Posterior cingulate gyrus (tissue), 11 donors: ENCODE measurements at regions not wholly inside any gene's neighbourhood (a gene's known extent, or its start where the extent isn't known, plus 50 kb on each side); places are given as distances from the start of the nearest gene placed in this dataset.
"Not testable (repeated sequence)": the region's sequence is repeated elsewhere in the genome, so short reads cannot be mapped to it uniquely, and the experiment has no call there.

Experiments
- DNase-seq, 10 donors: peaks; one replicate each; pipeline versions ENCODE4 v3.0.0 to v3.0.0-alpha.2; 2020 to 2021; ENCODE audit warnings: mixed read lengths in 3 of 10
- intact Hi-C: fragments of 100-400 bp; cut with DNase I; formaldehyde crosslinking; loops from one replicate; pipeline ENCODE4 v1.15.1; 2023

- intact Hi-C loops = no loop called here
- no peak for DNase-seq
These were observed 135.5 kb upstream of the FANCL start for GRCh38 chr2:58376592-58376991.

GRCh38 chr2:58369594-58369993 lies 128.5 kb upstream of the FANCL start:
- intact Hi-C loops = no loop called here

GRCh38 chr2:58364098-58364497 lies 123.0 kb upstream of the FANCL start:
- intact Hi-C loops = no loop called here
- no peak for DNase-seq

More at GRCh38 chr2:58369594-58369993, 128.5 kb upstream of the FANCL start:
- DNase-seq = no peak

- DNase-seq = no peak
- intact Hi-C loops = no loop called here
These were observed 116.9 kb upstream of the FANCL start for GRCh38 chr2:58358026-58358425.

GRCh38 chr2:58357521-58357920 lies 116.4 kb upstream of the FANCL start:
- DNase-seq = no peak
- intact Hi-C loops = no loop called here

GRCh38 chr2:58354230-58354629 lies 113.1 kb upstream of the FANCL start:
- no peak for DNase-seq
- intact Hi-C loops = no loop called here

DNA sequence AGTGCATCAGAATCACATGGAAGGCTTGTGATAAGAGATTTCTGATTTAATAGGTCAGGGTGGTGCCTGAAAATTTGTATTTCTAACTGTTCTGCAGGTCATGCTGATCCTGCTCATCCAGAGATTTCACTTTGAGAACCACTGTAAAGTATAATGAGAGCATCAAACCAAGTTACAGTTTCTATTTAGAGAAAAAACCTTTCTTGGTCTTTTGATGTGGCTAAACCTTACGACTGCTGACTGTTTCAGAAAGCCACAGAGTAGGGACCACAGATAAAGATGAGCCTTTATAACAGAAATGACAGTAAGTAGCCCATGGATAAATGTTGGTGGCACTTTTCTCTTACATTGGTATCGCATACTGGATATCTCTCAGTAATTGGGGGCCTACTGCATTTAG lies 109.4 kb upstream of the FANCL start:
- intact Hi-C loops = no loop called here

GRCh38 chr2:58347810-58348209 lies 106.7 kb upstream of the FANCL start:
- DNase-seq = no peak

More for the DNA sequence above, 109.4 kb upstream of the FANCL start:
- no peak for DNase-seq

GRCh38 chr2:58341047-58341446 lies 99.9 kb upstream of the FANCL start:
- intact Hi-C loops = no loop called here
- peak in 1 of 10 donors; percentile 54 for DNase-seq

More at GRCh38 chr2:58347810-58348209, 106.7 kb upstream of the FANCL start:
- intact Hi-C loops = no loop called here

DNA sequence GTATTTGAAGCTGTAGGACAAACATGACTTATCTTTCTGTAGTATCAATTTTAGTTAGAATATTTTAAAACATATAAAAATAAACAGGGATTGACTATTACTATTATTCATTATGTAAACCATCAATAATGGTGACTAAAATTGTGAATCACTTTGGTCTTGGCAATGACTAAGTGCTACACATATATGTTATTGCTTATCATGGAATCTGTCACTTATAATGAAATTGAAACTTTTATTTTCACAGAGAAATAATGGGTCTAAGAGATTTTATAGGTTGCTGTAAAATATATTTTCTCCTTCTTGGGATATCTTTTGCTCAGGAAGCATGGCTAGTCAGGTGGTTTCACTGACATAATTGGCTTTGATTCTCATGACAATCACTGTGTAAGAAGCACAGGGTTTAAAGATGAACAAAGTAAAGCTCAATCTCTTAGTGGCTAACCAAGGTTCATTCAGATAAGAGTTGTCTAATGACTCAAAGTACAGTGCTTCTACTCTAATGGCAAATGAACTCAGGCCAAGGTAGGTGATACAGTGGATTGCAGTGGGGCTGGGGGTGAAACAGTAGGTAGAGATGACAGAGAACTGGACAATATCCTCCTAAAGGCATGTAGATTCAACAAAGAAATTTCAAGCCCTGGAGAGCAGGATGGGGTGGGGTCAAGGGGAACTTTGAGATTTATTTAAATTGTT lies 98.6 kb upstream of the FANCL start:
- DNase-seq = no peak
- intact Hi-C loops = no loop called here

GRCh38 chr2:58336416-58336815 lies 95.3 kb upstream of the FANCL start:
- DNase-seq = no peak
- intact Hi-C loops = no loop called here

GRCh38 chr2:58334414-58334813 lies 93.3 kb upstream of the FANCL start:
- intact Hi-C loops = no loop called here
- no peak for DNase-seq

DNA sequence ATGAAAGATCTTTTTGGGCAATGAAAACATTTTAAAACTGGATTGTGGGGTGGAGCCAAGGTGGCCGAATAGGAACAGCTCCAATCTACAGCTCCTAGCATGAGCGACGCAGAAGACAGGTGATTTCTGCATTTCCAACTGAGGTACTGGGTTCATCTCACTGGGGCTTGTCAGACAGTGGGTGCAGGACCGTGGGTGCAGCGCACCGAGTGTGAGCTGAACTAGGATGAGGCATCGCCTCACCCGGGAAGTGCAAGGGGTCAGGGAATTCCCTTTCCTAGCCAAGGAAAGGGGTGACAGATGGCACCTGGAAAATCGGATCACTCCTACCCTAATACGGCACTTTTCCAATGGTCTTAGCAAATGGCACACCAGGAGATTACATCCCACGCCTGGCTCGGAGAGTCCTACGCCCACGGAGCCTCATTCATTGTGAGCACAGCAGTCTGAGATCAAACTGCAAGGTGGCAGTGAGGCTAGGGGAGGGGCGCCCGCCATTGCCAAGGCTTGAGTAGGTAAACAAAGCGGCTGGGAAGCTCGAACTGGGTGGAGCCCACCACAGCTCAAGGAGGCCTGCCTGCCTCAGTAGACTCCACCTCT lies 84.3 kb upstream of the FANCL start:
- DNase-seq = peak in 2 of 10 donors; percentile 51
- intact Hi-C loops = not testable (repeated sequence)

DNA sequence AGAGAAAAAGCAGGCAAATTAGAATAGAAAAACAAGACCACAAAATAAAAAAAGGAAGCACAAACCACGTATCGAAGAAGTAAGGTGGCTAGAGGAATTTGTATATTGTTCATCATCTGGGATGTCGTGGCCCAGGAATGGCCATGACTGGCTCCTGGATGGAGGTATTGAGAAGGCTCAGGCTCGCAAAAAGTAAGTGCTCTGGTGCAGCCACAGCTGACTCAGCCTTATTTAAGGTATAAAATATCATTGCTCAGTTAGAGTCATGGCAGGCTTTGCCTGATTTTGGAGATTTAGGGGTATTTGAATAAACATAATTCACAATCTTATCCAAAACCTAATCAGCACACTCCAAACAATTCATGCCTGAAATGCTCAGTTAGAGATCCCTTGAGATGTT lies 78.4 kb upstream of the FANCL start:
- DNase-seq = no peak
- intact Hi-C loops = no loop called here

DNA sequence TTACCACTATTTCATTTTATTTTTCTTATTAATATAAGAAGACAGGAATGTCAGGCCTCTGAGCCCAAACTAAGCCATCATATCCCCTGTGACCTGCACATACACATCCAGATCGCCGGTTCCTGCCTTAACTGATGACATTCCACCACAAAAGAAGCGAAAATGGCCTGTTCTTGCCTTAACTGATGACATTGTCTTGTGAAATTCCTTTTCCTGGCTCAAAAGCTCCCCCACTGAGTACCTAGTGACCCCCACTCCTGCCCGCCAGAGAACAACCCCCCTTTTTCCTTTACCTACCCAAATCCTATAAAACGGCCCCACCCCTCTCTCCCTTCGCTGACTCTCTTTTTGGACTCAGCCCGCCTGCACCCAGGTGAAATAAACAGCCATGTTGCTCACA lies 77.8 kb upstream of the FANCL start:
- DNase-seq, intact Hi-C loops: not testable (repeated sequence)

DNA sequence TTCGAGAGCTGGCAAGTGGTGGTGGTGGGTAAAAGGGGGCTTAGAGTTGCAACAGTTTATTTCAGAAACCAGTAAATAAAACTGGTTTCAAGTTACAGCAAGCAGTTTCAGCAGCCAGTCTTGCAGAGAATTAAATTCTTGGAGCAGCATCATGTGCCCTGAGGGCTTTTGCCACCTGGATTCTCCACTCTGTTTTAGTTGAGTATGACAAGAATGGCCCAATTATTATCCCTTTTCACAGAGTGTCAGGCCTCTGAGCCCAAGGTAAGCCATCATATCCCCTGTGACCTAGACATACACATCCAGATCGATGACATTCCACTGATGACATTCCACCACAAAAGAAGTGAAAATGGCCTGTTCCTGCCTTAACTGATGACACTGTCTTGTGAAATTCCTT lies 72.8 kb upstream of the FANCL start:
- intact Hi-C loops = no loop called here
- DNase-seq = no peak

DNA sequence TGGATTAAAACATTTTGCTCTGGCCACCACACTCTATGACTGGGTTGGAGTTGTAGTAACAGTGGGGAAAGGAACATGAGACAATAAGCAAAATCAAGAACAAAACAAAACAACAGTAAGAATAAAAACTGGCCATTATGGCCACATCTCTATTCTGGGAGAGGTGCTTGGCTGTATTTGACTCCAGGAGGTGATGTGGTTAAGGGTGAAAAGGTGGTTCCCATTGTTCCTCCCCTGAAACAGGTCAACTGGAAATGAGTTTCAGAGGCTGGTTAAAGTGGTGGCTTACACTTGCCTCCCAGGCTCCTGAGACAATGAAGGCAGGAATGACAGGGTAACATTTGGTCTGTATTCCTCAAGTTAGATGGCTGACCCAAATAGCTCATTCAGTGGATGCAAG lies 67.3 kb upstream of the FANCL start:
- intact Hi-C loops = no loop called here
- DNase-seq = no peak

DNA sequence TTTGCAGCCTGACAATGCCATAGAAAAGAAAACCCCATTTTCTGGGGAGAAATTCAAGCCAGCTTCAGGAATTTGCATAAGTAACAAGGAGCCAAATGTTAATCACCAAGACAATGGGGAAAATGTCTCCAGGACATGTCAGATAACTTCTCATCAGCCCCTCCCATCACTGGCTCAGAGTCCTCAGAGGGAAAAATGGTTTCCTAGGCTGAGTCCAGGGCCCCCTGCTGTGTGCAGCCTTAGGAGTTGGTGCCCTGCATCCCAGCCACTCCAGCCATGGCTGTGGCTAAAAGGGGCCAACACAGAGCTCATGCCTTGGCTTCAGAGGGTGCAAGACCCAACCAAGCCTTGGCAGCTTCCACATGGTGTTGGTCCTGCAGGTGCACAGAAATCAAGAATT lies 63.7 kb upstream of the FANCL start:
- DNase-seq = peak in 1 of 10 donors; percentile 16
- intact Hi-C loops = no loop called here

DNA sequence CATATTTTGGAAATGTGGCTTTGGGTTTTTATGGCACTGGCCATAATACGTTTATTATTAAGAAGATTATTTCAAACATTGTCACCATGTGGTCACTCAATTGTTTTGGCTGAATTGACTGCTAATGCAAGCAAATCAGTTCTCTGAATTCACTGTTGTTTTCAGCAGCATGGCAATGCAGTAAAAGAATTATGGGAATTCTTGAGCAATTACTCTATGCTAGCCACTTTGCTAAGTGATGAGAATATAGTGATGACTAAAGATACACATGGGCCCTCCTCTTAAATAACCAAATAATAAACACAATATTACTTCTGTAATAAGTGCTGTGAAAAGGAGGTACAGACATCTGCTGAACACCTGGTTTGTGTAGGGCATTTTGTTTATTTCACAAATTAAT lies 58.0 kb upstream of the FANCL start:
- intact Hi-C loops = no loop called here
- DNase-seq = no peak

DNA sequence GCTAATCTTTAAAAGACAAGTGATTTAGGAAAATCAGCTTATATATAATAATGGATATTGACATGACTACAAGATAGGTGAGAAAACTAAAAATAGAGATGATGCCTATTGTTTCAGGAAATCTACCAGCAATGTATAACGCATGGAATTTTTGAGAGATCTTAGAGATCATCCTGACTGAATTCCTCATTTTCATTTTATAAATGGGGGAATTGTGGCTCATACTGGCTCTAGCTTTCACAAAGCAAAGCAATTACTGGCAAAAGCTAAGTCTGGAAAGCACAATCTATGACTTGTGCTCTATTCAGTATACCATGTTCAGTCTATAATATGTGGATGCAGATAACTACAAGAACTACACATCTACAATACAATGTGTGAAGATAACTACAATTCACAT lies 51.9 kb upstream of the FANCL start:
- DNase-seq = no peak
- intact Hi-C loops = no loop called here

- DNase-seq = no peak
- intact Hi-C loops = no loop called here
These were observed 50.8 kb upstream of the FANCL start for GRCh38 chr2:58291726-58292438.
